ENCODE measurements at regions not wholly inside any gene's neighbourhood (a gene's known extent, or its start where the extent isn't known, plus 50 kb on each side); places are given as distances from the start of the nearest gene placed in this dataset.
"Not testable (repeated sequence)": the region's sequence is repeated elsewhere in the genome, so short reads cannot be mapped to it uniquely, and the experiment has no call there.

DNA sequence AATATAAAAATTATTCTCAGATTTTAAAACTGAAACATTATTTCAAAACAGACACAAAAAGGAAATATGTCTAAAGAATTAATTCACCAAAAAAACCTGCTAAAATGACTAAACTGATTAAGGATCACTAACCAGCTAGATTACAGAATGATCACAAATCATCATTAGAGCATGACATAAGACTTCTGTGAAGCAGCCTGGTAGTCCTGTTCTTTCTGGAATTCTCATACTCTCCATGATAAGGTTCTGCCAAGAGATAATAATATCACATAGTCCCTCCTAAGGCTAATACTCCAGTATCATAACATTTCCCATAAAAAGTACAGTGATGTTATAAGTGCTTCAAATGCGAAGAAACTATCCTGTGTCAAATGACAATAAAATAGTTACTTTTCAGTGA lies 1814.9 kb downstream of the SLITRK5 start:
- Mint-ChIP-seq H3K27ac (no peak overlapping the region), H3K4me1 (no peaks in the 10 kb centered on the region), H3K9me3 (peaks cover 6% of the 10 kb centered on the region), H3K27me3 (no peaks in the 10 kb centered on the region), H3K4me3 (no peak overlapping the region), H3K36me3 (no peaks in the 10 kb centered on the region)

GRCh38 chr13:89486709-89487108 lies 1815.5 kb downstream of the SLITRK5 start:
- Mint-ChIP-seq H3K27me3 (no peaks in the 10 kb centered on the region), H3K9me3 (peaks cover 6% of the 10 kb centered on the region), H3K4me1 (no peaks in the 10 kb centered on the region), H3K27ac (no peak overlapping the region), H3K4me3 (no peak overlapping the region), H3K36me3 (no peaks in the 10 kb centered on the region)

DNA sequence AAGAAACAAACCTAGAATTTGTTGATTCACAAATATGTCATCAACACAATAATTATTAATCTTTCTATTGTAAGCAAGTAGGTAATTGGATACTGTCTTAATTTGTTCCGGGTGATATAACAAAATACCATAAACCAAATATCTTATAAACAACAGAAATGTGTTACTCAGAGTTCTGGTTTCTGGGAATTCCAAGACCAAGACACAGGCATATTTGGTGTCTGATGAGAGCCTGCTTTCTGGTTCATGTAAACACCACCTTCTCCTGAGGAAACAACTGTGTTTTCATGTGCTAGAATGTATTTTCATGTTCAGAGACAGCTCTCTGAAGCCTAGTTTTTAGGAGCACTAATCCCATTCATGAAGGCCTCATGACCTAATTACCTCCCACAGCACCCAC lies 1819.5 kb downstream of the SLITRK5 start:
- no peak overlapping the region for H3K4me3 Mint-ChIP-seq
- no peaks in the 10 kb centered on the region for H3K9me3 Mint-ChIP-seq
- H3K27ac Mint-ChIP-seq: no peak overlapping the region
- no peaks in the 10 kb centered on the region for H3K36me3 Mint-ChIP-seq
- H3K4me1 Mint-ChIP-seq: no peaks in the 10 kb centered on the region
- H3K27me3 Mint-ChIP-seq: no peaks in the 10 kb centered on the region

- no peaks in the 10 kb centered on the region for H3K9me3 Mint-ChIP-seq
- H3K4me1 Mint-ChIP-seq: no peaks in the 10 kb centered on the region
- H3K36me3 Mint-ChIP-seq: no peaks in the 10 kb centered on the region
- H3K27me3 Mint-ChIP-seq: no peaks in the 10 kb centered on the region
- no peak overlapping the region for H3K4me3 Mint-ChIP-seq
- no peak overlapping the region for H3K27ac Mint-ChIP-seq
Observed at GRCh38 chr13:89496478-89496877, 1825.3 kb downstream of the SLITRK5 start.

GRCh38 chr13:89497658-89498057 lies 1826.5 kb downstream of the SLITRK5 start:
- Mint-ChIP-seq H3K4me3 (no peak overlapping the region), H3K4me1 (no peaks in the 10 kb centered on the region), H3K27ac (no peak overlapping the region), H3K27me3 (no peaks in the 10 kb centered on the region), H3K9me3 (no peaks in the 10 kb centered on the region), H3K36me3 (no peaks in the 10 kb centered on the region)

DNA sequence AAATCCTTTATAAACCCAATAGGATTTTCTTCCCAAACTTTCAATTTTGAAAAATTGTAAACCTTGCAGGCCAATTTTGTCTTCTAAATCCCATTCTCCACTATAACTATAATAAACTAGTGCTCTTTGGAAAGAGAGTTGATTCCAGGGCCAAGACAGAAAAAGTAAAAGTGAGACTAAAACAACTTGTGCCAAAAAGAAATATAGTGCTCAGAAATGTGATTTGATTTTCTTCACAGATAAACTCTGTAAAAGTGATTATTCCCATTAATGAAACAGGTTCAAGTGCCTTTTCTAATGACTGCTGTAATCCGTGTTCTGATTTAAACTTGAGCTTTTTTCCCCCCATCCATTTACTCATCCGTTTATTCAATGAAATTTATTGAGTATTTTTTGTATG lies 1831.1 kb downstream of the SLITRK5 start:
- Mint-ChIP-seq H3K36me3 (no peaks in the 10 kb centered on the region), H3K4me3 (no peak overlapping the region), H3K4me1 (no peaks in the 10 kb centered on the region), H3K9me3 (no peaks in the 10 kb centered on the region), H3K27ac (no peak overlapping the region), H3K27me3 (no peaks in the 10 kb centered on the region)

- Mint-ChIP-seq H3K27me3 (no peaks in the 10 kb centered on the region), H3K9me3 (peaks cover 5% of the 10 kb centered on the region), H3K36me3 (no peaks in the 10 kb centered on the region), H3K27ac (no peak overlapping the region), H3K4me3 (no peak overlapping the region), H3K4me1 (no peaks in the 10 kb centered on the region)
Observed at GRCh38 chr13:89514534-89515312, 1832.8 kb upstream of the MIR17HG start.

DNA sequence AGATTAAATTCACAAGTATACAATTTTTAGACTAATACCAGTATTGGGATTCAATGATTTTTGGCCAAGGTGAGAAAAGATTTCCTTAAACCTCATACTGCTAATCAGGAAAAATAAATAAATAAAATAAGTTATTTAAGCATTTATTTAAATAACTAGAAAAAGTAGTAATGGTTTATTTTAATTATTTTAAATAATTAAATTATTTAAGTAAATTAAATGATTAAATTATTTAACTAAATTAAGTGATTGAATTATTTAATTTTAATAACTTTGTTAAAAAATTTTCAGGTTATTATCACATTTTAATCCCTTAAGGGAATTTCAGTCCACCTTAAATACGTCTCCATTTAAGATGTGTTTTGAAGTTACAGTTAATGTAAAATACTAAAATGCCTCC lies 1831.5 kb upstream of the MIR17HG start:
- H3K9me3 Mint-ChIP-seq: peaks cover 5% of the 10 kb centered on the region
- H3K27me3 Mint-ChIP-seq: no peaks in the 10 kb centered on the region
- no peak overlapping the region for H3K4me3 Mint-ChIP-seq
- H3K27ac Mint-ChIP-seq: no peak overlapping the region
- no peaks in the 10 kb centered on the region for H3K4me1 Mint-ChIP-seq
- H3K36me3 Mint-ChIP-seq: no peaks in the 10 kb centered on the region

- Mint-ChIP-seq H3K4me1 (no peaks in the 10 kb centered on the region), H3K4me3 (no peak overlapping the region), H3K9me3 (peaks cover 5% of the 10 kb centered on the region), H3K36me3 (no peaks in the 10 kb centered on the region), H3K27me3 (no peaks in the 10 kb centered on the region), H3K27ac (no peak overlapping the region)
Observed at GRCh38 chr13:89518289-89519077, 1829.0 kb upstream of the MIR17HG start.

GRCh38 chr13:89520468-89520867 lies 1827.0 kb upstream of the MIR17HG start:
- no peaks in the 10 kb centered on the region for H3K4me1 Mint-ChIP-seq
- no peaks in the 10 kb centered on the region for H3K36me3 Mint-ChIP-seq
- no peak overlapping the region for H3K4me3 Mint-ChIP-seq
- no peak overlapping the region for H3K27ac Mint-ChIP-seq
- peaks cover 5% of the 10 kb centered on the region for H3K9me3 Mint-ChIP-seq
- H3K27me3 Mint-ChIP-seq: no peaks in the 10 kb centered on the region

DNA sequence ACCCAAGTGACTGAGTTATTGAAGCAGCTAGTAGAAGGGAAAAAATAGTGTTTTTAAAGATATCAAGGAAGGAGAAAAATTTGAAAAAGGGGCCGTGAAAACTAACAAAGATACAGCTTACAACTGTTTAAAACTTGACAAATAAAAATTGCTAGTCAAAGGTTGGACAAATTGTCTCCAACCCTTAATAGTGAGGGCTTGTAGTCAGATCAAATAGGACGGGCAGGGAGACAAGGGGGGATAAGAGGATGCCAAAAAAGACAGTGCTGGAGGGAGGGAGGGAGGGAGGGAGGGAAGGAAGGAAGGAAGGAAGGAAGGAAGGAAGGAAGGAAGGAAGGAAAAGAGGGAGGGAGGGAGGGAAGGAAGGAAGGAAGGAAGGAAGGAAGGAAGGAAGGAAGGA lies 1825.8 kb upstream of the MIR17HG start:
- H3K27ac Mint-ChIP-seq, H3K36me3 Mint-ChIP-seq, H3K27me3 Mint-ChIP-seq, H3K9me3 Mint-ChIP-seq, H3K4me3 Mint-ChIP-seq, H3K4me1 Mint-ChIP-seq: not testable (repeated sequence)

DNA sequence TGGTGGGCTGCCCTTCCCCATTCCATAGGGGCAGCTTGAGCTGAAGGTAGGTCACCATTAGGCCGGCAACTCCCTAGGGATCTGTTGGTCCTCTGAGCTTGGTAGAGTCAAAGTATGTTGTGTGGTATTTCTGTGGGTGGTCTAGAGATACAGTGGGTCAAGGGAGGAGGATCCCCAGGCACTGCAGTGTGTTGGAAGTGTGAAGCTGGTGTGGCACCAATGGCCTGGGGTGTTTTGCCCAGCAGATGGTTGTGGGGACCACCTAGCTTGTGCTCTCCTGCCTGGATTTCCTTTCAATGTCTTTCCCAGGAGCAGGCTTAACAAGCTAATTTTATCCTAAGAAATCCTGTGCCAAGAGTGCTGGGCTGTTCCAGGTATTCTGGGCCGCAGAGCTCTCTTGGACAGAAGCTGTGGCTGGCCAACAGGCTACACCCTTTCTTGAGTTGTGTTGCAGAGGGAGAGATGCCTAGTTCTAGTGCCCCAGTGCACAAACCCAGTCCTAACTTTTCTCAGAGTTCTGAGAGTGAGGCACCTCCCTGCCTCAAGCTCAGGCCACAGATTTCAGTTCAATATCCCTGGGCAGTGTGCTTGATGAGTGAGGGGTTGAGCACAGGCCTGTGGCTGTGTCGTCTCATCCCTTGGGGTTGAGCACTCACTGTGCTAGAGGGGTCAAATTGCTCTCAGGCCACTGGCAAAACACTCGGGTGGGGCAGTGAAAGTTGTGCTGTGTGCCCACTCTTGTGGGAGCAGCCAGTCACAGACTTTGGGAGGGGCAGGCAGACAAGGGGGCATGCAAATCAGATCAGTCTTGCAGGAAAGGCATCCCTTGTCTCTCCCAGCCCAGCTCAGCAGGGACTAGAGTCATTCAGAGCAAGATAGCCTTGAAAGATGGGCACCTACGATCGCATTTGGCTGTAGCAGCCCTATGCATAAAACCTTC lies 1806.1 kb upstream of the MIR17HG start:
- Mint-ChIP-seq H3K27ac (no peak overlapping the region), H3K4me1 (no peaks in the 10 kb centered on the region), H3K4me3 (no peak overlapping the region), H3K27me3 (no peaks in the 10 kb centered on the region), H3K9me3 (no peaks in the 10 kb centered on the region), H3K36me3 (no peaks in the 10 kb centered on the region)

GRCh38 chr13:89550938-89551337 lies 1796.5 kb upstream of the MIR17HG start:
- Mint-ChIP-seq H3K36me3 (no peaks in the 10 kb centered on the region), H3K9me3 (peaks cover 10% of the 10 kb centered on the region), H3K27me3 (no peaks in the 10 kb centered on the region), H3K27ac (no peak overlapping the region), H3K4me3 (no peak overlapping the region), H3K4me1 (no peaks in the 10 kb centered on the region)

DNA sequence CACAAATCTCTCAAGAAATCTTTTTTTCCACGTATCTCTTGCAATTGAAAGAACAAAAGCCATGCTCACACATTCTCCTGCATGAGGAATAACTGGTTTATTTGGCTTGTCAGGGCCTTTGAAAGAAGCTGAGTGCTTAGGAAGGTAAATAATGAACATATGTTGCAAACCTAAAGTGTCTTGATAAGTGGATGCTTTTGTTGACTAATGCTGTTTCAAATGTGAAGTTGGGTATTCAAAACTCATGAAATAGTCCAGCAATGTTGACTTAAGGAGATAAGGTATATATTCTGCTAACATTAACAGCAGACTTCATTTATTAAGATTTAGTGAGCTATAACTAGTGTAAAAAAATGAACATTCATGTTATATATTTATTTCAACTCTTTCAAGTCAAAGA lies 1792.7 kb upstream of the MIR17HG start:
- Mint-ChIP-seq H3K4me1 (no peaks in the 10 kb centered on the region), H3K4me3 (no peak overlapping the region), H3K27ac (no peak overlapping the region), H3K36me3 (no peaks in the 10 kb centered on the region), H3K9me3 (peaks cover 10% of the 10 kb centered on the region), H3K27me3 (no peaks in the 10 kb centered on the region)

- Mint-ChIP-seq H3K4me1 (no peaks in the 10 kb centered on the region), H3K36me3 (no peaks in the 10 kb centered on the region), H3K4me3 (no peak overlapping the region), H3K27me3 (no peaks in the 10 kb centered on the region), H3K9me3 (no peaks in the 10 kb centered on the region), H3K27ac (no peak overlapping the region)
Observed at GRCh38 chr13:89565476-89566100, 1781.9 kb upstream of the MIR17HG start.

Measured in activated naive CD4-positive, alpha-beta T cell treated with anti-CD3 and anti-CD28 coated beads, Interleukin-2, amount 50 U/mL, for 24 hours (primary cell).